Hindlimb muscle (tissue), 1 donor: ENCODE measurements at regions not wholly inside any gene's neighbourhood (a gene's known extent, or its start where the extent isn't known, plus 50 kb on each side); places are given as distances from the start of the nearest gene placed in this dataset.
A peak's percentile ranks its signal among the peaks of the same experiment; 100 is the strongest.
"Not testable (repeated sequence)": the region's sequence is repeated elsewhere in the genome, so short reads cannot be mapped to it uniquely, and the experiment has no call there.

ENCODE experiments used
- DNase-seq: peaks from one replicate; pipeline ENCODE4 v3.0.0-alpha.2; 2013

DNA sequence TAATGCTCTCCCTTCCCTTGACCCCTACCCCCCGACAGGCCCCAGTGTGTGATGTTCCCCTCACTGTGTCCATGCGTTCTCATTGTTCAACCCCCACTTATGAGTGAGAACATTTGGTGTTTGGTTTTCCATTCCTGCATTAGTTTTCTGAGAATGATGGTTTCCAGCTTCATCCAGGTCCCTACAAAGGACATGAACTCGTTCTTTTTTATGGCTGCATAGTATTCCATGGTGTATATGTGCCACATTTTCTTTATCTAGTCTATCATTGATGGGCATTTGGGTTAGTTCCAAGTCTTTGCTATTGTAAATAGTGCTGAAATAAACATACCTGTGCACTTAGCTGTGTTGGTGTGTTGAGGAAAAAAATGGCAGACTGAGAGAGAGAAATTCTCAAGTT lies 269.9 kb upstream of the ATP11B start:
- not testable (repeated sequence) for DNase-seq

DNA sequence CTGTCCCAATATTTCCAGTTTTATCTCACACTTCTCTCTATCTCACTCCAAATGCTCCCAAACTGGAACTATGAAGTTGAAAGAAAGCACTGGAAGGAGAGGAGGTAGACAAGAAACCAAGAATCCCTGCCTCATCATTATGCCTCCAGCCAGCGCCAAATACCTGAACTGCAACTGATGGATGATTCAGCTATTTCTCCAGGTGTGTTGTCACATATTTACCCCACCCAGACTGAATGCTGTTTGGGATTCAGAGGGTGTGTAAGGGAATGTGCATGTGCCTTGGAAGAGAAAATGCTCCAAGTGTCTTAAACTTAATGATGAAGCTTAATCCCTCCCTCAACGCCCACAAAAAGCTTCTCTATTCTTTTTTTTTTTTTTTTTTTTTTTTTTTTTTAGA lies 269.5 kb upstream of the ATP11B start:
- no peak for DNase-seq

DNA sequence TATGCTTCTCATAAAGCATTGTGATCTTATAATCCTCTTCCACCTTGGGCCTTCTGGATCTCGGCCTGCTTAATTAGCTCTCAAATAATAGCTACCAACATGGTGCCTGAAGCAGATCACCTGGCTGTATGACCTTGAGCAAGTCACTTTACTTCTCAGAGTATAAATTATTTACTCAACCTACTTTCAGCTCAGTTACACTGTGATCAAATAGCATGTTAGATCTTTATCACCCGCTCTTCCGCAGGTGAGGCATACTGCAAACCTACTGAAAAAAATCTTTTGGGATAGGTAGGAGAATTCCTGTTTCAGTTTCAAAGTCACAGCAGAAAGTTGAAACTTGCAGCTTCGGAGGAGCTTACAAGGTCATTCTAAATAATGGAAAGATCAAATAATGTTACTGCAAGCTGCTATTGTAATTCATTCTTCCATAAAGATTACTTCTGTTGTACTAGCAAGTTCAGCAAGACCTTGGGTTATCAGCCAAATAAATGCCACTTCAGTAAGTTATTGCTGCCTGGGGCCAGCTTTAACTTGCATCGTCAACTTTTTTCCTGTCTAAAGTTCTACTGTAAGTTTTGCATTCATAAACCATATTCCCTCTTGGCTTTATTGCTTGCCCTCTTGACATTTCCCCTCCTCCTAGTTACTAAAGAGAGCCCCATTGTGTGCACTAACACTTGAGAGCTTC lies 268.4 kb upstream of the ATP11B start:
- DNase-seq, result peak; percentile 7

DNA sequence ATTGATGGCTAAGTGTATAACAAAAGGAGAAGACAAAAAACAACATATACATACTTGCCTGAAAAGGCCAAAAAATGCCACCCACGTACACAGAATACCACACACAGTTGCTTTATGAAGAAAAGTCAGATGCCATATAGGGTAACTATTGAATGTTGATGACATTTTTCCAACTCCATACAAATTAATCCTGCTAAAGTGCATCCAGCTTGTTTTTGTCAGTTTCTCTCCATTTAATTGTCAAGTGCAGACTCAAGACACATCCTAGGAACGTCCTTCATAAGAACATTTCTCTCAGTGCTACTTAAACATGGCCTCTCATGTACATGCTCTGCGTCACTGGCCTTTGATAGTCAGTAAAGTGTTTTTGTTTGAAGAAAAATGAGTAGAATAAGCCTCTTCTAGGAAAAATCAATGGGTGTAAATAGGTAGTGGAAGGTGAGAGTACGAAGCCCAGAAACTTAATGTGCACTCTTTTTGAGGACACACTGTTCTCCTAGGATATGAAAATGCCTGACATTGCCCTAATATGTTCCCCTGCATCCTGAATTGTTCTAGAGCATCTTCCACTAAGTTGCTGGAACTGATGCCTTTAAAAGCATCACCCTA lies 267.4 kb upstream of the ATP11B start:
- no peak for DNase-seq

DNA sequence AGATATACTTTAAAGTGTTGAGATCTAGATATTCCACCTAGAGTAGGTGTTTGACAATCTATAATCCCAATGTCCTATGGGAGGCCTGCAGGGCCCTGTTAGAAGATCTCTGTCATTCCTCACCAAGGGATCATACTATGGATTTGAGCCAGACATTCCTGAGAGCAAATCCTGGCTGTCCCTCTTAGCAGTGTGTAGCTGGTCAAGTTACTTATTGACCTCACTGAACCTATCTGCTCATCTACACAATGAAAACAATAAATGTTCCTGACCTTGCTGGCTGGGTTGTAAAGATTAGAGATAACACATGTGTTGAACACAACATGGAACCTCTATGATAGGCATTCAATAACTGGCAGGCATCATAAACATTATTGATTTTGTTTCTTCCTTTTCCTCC lies 265.6 kb upstream of the ATP11B start:
- no peak for DNase-seq

DNA sequence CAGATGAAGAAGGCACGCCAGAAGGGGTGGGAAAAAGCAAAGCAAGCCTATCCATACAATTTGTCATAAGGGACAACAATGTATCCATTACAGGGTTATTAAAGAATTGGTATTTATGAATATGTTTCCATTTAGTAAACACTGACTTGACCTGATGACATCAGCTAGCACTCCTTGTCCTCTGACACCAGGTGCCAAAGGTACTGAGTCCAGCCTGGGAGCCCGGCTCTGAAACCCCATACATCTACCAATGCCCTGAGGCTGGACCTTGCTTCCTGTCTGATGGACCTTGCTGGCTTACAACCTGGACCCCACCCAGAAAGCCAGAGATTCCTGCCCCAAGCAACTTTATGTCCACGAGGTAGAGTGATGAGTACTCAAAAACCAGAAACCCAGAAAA lies 263.0 kb upstream of the ATP11B start:
- DNase-seq, result no peak

DNA sequence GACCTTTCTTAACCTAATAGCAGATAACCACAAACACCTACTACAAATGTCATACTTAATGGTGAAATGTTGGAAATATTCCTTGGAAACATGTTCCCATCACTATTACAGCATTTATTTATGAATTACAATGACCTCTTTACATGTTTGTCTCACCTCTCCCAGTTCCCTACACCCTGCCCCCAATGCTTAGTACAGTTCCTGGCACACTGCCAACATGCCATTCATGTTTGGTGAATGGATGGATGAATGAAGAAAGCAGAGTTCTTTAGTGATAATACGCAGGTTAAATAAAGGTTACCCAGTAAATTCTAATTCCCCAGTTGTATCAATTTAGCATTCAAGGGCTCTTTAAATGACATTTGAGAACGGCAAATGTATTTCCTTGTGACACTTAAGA lies 259.9 kb upstream of the ATP11B start:
- no peak for DNase-seq

DNA sequence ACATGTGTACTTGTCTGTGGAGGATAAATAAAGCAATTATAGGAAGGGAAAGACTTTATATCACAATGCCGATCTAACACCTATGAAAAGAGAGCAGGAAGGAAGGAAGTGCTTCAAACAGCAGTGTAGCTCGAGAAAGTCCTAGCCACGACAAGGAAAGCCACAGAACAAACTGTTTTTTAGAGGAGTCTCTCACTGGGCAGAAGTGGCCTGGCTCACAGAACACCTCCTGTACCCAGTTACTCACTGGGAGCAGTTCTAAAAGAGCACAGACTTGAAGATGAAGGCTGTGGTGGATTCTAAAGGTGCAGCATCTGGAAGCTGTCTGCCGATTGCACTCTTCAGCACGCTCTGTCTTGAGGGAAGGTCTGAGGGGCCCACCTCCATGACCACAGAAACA lies 248.8 kb upstream of the ATP11B start:
- DNase-seq, result no peak

DNA sequence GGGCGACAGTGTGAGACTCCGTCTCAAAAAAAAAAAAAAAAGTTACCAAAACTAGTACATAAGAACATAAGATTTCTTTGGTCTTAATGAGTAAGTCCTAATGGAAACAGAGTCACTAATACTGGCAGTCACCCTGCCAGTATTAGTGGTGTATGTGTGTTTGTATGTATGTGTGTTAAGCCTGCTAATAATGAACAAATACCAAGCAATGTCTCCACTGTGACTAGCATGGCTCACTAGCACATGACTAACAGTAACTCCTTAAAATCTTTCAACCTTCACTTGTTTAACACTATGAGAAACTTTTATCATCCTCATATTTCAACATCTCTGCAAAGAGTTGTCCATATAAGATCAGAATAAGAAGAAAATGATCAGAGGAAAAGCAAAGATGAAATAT lies 231.0 kb upstream of the ATP11B start:
- DNase-seq, result no peak

DNA sequence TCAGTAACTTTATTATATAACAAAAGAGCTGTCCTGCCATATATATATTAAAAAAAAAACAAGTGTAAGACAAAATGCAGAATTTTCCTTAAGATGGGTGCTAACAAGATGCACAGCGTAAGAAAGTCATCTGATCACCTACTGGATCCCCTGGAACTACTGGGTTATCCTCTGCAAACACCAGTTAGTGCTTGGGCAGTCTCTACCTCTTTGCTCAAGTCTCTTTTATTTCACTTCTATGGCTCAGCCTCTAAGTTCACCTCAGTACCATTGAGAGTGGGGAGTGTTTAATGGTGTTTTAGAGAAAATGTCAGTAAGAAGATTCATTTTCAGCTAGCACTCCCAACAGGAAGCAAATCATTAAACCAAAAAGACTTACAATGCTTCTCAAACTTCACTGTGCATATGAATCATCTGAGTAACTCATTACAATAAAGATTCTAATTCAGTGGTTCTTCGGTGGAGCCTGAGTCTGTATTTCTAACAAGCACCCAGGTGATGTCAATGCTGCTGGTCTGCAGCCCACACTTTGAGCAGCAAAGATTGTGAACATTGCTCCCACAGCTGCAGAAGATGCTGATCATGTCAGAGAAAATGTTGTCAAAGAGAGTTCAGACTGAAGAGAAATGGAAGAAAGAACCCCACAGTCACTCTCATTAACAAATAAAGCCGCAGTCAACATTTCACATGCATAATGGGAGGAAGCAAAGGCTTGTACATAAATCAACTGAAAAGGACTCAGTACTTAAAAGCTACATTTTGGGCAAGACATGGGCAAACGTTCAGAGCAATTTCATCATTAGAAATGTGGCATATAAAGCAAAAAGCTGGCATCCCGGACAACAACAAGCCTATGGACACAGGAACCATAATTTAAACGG lies 227.1 kb upstream of the ATP11B start:
- DNase-seq, result no peak

DNA sequence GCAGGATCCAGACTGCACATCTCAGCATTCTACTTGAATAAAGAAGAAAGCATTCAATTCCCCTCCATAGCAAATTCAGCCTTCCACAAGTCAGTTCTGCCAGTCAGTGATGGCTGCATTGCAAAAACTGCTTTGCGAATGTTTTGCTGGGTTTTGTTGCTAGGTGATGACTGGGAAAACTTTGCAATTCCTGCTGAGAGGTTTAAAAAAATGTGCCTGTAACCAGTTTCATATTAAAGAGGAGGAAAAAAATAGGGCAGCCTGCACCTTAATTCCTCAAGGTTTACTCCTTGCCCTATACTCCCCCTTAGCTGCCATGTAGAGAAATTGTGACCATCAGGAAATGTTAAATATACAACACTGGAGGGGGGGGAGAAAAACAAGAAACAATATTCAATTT lies 225.6 kb upstream of the ATP11B start:
- DNase-seq, result peak; percentile 58

DNA sequence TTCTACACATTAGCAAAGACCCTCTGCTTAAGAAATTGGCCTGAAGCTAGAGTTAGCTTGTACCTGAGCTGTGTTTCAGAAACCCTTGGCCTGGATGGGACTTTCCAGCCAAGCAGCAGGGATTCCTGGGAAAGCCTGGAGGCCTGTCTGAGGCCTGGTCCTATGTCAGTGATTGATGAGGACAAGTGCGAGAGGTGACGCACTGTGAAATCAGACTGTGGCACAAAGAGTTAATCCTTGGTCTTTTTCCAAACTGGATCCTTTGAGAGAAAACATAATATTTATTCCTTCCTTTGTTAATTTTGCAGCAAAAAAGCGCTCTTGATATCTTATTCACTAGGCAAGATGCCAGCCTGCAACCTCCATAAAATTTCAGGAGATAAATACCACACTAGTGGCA lies 225.0 kb upstream of the ATP11B start:
- DNase-seq, result no peak

DNA sequence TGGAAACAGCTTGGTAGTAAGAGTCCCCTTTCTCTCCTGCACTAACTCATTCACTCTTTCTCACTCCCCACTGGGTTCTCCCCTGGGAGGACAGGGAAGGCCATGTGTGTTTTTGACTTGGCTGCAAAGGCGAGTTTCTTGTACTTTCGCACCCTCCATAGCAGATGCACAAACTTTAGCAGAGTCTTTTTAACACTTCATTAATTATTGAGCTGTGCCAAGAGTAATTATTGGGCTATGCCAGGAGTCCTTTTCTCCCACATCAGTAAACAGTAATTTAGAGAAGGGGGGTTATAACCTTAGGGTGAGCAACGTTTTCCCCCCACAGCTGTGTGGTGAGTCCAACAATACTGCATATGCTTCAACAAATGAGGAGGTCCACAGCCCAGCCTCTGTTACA lies 224.4 kb upstream of the ATP11B start:
- DNase-seq, result no peak

DNA sequence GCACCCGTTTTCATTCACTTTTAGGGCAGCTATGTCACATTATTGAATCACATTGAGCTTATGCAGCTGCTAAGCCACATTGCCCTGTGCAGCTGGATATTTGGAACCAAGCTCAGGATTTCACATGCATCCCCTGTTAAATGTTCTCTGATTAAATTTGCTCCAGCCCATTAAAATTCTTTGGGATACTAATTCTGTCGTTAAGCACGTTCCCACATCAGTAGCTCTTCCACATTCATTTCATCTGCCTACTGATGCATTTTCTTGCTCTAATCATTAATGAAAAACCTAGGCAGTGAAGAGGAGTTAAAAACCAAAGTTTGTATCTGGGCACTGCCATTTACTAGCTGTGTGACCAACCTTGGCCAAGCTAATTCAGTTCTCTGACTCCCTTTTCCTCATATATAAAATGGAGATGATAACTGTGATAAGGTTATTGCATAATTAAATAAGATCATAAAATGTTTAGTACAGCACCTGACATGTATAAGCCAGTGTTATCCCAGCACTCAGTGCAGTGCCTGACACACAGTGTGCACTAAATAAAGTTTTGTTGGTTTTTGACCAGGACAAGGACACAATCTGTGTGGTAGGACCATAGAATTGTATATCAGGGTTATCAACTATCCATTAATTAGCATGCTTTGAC lies 222.2 kb upstream of the ATP11B start:
- DNase-seq, result no peak

DNA sequence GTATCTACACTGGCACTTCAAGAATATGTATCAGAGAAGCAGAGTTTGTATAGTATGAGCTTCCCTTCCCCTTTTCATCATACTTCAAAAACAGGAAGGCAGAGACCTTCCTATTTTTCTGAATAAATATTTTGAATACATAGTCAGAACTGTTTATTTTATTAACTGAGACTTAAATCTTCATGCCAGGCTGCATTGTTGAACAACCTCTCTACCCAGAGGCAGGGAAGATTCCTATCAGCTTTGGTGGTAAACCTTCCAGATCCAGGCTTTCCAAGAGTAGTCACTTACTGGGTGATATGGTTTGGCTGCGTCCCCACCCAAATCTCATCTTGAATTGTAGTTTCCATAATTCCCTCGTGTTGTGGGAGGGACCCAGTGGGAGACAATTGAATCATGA lies 217.4 kb upstream of the ATP11B start:
- DNase-seq, result no peak

DNA sequence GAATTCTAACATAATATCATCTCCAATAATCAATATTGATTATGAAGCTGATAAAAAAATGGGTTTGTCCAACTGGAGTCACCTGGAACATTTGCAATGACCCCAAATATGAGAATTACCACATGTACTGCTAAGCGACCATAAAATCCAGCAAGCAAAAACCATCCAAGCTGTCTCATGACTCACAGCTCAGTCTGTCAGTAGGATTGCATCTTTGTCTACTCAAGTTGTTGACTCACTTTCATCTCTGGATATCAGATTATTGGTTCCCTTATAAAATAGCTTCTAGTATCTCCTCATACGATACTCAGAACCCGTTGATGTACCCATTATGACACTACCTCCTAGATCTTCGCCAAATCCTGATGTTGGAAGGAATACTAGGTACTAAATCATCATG lies 209.8 kb upstream of the ATP11B start:
- DNase-seq, result no peak

DNA sequence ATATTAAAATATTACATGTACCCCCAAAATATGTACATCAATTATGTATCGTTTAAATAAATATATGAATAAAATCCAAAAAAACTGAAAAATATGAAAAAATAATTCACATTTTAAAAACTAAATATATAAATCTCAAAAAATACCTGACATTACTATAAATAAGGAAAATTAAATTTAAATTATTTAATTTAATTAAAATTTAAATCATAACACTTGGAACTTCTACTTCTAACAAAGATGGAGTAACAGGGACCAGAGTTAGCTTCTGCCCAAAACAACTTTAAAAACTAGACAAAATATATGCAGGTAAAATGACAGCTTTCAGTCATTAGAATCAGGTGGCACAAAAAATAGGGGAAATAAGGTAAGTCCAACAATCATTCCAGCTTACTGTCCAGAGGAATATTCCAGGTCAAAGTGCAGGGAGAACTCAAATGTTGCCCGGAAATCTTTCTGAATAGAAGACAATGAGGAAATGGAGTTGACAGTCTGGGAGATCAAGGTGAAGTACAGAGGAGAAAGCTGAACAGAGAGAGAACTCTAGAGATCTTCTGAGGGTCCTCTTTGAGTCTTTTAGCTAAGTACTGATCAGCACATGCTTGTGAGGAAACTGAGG lies 207.7 kb upstream of the ATP11B start:
- no peak for DNase-seq

DNA sequence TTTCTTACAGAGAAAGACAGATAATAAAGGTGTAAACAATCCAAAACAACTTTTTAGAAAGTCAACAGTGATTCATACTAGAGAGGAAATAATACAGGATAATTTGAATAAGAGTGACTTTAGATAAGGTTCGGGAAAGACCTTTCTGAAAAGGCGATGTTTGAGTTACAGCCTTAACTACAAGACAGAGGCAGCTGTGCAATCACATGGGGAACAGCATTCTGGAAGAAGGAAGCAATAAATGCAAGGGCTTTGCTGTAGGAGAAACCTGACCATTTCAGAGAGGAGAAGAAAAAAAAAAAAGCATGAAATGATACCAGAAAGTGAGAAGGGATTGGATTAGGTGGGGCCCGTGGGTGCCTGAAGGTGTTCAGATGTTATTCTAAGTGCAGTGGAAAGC lies 200.6 kb upstream of the ATP11B start:
- no peak for DNase-seq

DNA sequence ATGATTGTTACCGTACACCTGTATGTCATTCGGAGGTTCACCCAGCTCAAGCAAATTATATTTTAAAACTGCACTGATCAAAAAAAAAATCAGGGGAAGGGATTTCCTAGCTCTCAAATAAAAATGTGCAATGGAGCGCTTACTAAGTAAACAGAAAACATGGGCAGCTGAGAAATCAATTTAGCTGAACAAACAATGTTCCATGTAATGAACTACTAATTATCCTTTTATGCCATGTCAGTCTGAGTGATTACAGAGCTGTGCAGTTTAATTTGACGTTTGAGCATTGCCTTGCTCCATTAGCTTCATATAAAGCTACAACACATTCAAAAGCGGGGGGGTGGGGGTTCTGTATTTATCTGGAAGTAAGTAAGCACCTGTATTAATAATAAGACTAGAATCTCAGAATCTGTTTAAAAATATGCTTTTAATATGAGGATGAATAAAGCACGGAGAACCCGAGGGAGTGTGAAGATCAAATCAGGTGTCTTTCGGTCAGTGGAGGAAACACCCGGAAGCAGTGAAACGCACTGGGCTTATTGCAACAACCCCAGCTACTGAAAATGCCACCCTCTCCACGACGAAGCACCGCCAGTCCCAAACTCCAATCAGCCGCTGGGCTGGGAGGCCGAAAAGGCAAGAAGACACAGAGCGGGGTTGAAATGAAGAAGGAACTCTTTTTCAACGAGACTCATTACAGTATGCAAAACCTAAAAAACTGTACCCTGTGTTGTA lies 196.5 kb upstream of the ATP11B start:
- DNase-seq, result no peak

DNA sequence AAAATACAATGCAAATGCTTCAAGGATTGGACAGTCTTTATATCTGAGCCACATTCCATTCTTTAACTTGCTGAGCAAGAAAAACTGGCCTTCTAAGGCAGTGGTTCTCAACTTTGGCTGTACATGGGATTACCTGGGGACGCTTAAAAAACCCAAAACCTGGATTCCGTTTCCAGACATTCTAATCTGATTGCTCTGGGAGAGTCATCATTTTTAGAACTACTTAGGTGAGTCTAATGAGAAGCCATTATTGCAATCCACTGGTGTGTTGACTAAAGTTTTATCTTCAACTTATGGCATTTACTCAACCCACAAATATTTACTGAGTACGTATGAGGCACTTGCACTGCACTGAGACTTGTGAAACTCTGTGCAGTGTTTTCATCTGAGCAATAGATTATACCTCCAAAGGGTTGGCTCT lies 195.7 kb upstream of the ATP11B start:
- no peak for DNase-seq

DNA sequence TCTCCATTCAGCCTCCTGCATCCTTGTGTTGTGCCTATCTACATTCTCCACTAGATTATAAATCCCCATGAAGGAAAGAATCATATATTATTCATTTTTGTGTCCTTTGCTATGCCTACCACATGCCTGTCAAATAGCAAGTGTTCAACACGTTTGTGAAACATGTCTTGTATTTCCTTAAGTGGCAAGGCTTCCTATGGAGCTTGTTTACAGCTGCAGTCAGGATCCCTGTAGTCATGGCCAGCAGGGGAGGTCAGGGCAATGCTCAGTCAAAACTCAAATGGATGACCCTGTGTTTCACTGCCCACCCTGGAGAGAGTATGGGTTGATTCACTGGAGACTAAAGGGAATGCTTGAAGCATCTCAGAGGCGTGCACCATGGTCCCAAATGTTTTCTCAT lies 191.7 kb upstream of the ATP11B start:
- no peak for DNase-seq

DNA sequence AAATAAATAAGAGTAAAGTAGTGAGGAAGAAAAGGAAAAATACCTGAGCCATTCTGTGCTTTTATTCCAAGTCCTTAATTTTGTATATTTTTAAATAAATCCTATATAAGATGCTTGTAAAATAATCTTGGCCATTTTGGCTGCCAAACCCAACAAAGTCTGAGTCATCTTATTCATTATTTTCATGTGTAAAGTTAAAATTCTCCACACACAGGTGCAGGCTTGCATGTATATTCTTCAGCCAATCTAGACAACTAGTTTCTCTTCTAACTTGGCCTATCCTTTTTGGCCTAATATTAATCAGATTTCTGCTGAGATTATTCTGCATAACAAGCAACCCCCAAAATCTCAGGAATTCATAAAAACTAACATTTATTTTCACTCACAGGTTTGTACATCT lies 189.8 kb upstream of the ATP11B start:
- no peak for DNase-seq
